UCSD-AML1 (cell line): ENCODE measurements at regions not wholly inside any gene's neighbourhood (a gene's known extent, or its start where the extent isn't known, plus 50 kb on each side); places are given as distances from the start of the nearest gene placed in this dataset.
"Not testable (repeated sequence)": the region's sequence is repeated elsewhere in the genome, so short reads cannot be mapped to it uniquely, and the experiment has no call there.

Source experiments
- DNase-seq: peaks from one replicate; lab custom pipeline; 2025; ENCODE audit not compliant: unreplicated experiment; lab: John Stamatoyannopoulos, UW

DNA sequence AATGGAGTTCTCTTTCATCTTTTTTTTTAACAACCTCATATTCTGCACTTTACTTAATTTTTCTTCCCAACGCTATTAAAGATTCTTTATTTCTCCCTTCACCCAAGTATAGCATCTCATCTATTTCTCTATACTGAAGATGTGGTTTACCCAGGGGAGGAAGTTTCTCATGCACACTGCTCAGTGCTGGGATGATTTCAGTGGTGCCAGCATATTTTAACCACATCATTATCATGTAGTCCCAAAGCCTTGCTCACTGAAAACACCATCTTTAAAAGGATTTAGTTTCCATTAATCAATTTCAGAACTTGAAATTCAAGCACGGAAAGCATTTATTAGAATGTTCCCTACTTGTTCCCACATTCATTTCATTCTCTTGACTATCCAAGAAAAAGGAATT, 725.7 kb downstream of the USP25 start:
- DNase-seq: no peak

DNA sequence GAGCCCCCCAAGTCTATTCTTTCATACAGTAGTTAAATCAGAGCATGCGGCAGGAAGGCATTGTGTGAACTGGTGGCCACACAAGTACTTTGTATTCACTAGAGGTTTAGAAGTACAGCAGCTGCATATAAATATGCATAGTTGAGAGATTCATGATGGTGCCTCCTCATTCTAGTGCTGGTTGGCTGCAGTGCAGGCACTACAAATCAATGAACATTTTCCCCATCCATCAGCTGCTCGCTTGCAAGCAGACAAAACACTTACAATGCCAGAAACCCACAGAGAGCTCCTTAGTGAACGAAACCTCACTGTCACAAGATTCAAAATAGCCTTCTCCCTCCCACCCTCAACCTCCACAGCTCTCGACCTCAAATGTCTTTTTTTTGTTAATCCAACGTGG, 726.2 kb downstream of the USP25 start:
- no peak for DNase-seq

DNA sequence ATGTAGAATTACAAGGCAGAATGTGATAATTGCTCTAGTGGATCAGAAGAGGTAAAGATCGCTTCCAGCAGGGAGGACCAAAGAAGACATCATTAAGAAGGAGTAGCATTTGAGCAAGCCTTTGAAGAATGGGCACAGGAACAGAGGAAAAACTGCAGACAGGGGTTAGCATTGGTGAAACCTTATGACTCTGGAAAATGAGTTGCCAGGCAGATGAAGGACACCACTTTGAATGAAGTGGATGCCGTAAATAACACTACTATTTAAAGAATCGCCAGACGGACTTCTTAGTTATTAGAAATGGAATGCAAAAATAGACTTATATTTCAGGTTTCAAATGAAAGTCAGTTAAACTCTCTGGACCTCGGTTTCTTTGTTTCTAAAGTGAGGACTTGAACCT, 727.7 kb downstream of the USP25 start:
- no peak for DNase-seq

DNA sequence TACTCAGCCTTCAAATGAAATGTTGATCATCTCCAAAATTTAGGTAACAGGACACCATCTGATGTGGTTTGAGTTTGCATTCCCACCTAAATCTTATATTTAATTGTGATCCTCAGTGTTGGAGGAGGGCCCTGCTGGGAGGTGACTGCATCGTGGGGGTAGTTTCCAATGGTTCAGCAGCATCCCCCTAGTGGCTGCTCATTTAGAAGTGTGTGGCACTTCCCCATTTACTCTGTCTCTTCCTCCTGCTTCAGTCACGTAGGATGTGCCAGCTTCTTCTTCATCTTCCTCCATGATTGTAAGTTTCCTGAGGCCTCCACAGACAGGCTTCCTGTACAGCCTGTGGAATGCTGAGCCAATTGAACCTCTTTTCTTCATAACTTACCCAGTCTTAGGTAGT, 731.2 kb downstream of the USP25 start:
- DNase-seq: no peak

DNA sequence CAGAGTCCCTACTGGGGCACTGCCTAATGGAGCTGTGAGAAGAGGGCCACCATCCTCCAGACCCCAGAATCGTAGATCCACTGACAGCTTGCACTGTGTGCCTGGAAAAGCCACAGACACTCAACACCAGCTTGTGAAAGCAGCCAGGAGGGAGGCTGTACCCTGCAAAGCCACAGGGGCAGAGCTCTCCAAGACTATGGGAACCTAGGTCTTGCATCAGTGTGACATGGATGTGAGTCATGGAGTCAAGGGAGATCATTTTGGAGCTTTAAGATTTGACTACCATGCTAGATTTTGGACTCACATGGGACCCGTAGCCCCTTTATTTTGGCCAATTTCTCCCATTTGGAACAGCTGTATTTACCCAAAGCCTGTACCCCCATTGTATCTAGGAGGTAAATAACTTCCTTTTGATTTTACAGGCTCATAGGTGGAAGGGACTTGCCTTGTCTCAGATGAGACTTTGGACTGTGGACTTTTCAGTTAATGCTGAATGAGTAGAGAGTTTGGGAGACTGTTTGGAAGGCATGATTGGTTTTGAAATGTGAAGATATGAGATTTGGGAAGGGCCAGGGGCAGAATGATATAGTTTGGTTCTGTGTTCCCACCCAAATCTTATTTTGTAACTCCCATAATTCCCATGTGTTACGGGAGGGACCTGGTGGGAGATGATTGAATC, 734.6 kb downstream of the USP25 start:
- DNase-seq: not testable (repeated sequence)

DNA sequence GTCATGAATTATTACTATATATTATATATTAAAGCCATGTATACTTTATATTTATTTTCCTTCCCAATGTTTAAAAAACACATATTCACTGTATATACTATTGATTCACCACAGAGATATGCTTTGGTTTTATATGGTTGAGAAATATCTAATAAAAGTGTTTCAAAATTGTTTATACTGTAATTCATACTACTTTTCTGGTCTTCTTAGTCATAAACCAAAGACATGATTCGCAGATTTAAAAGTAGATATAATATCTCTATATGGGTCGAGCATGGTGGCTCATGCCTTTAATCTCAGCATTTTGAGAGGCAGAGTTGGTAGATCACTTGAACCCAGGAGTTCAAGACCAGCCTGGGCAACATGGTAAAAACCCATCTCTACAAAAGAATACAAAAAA, 738.4 kb downstream of the USP25 start:
- no peak for DNase-seq

DNA sequence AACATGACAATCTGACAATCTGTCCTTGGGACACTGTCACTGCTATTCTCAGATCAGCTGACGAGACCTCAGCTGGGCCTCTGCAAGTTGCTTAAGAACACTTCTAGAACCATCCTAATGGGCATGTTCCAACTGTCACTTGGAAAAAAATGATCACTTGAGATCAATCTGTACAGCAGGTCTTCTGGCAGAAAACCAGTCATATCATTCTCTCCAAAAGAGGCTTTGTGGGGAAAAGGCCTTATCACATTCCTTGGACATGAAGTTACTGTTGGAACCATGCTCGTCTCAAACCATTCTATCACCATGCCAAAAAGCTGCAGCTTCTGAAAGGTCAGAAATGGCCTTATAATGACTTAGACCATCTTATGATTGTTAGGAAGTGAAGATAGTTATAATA, 744.2 kb downstream of the USP25 start:
- no peak for DNase-seq

DNA sequence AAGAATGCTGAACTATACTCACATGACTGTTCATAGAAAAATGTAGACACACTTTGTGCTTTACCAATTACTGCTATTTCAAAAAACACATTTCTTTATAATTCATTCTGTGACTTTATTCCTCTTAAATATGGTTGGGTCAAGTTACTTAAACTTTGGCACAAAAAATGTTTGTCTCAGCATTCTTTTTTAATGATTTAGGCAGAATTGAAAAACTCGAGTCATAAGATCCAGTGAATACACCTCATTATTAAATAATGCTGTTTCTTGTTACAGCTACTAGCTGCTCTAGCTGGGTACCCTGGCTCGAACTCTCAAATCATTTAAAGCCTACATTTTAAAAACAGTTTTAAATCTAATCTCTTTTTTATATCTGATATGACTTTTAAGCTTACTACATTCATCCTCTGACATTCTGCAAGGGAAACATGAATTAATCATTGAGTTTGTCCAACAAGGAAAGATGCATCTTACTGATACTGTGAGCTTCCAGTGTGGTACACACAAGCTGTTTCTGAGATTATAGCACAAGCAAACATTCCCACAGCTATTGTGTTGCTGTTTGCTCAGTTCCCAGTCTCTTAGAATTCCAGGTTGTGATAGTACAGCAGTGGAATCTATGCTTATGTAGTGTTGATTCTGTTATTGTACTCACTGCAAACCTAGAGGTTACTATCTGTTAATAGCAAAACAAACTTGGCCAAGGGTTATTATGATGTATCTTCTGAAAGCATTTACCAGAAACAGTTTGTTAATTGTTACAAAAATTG, 746.5 kb downstream of the USP25 start:
- no peak for DNase-seq

DNA sequence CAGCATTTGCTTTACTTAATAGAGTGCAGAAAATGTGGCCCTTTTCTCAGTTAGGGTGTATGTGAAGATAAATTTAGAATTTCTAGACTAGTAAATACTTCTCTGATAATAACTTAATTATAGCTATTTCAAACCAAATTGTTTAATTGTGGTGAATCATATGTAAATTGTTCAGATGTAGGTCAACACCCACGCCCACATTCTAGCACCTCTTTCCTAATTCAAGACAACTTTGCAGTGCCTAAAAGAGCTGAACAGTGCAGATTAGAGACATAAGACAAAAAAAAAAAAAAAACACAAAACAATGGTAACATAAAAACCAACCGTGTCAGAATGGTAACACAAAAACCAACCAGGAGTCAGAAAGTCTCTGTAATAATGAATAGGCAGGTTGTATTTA, 758.3 kb downstream of the USP25 start:
- no peak for DNase-seq

DNA sequence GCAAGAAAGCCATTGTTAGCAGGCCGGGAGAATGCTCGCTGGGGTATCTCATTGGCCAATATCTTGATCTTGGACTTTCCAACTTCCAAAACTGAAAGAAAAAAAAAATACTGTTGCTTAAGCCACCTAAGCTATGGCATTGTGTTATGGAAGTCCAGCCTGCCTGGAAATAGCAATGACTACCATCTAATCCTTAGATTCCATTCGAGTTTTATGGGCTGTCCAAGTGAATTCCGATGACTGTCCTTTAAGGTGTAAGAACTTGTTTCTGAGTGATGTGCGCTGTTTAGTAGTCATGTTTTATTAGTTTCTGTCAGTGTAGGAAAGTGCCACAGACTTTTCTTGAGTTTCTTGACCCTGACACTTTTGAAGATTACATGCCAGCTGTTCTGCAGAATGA, 762.6 kb downstream of the USP25 start:
- DNase-seq: no peak

DNA sequence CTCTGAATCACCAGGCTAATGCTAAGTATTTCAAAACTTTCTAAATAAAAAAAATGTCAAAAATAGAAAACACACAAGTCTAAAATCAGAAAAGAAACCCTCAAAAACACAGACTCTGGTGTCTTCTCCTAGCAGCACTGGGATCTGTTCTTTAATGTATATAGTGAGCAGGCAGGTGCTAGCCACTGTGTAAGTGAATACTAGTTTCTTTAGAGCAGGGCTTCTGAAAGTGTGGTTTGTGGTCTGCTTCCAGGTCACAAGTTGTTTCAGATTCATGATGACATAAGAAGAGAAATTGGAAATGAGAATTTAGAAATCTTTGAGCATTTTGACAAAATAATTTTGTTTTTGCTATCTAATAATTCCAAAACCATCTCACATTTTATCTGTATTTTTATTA, 763.1 kb downstream of the USP25 start:
- no peak for DNase-seq

DNA sequence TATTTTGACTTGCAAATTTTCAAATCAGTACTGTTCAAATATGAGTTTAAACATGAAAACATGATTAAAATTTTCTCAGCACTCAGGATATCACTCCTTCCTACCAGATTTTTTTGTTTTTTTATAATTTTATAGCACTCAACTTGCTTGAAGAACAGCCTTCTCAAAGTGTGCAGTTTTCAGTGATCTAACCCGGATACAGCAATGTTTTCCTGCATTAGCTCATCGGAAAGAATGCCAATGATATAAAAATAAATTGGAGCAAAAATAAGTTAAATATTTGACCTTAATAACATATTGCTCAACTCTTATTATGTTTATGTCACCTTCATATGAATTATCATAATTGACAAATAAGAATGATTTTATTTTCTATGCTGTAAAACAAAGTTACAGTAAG, 766.8 kb downstream of the USP25 start:
- DNase-seq: no peak

DNA sequence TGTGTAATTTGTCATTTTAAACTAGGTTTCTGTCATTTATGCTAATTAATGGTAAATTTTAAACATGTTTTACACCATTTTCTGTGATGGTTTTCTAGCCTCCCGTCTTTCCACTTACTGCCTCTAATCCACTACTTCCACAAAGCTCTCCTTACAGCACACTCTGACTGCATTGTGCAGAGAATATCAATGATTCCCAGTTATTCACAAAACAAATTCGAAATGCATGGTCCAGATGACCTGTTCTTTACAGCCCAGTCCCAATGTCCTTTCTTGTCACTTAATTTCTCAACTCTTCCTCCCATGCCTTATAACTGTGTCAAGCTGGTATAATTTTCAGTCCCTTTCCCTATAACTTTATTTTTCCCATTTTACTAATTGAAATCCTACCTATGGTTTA, 770.5 kb downstream of the USP25 start:
- no peak for DNase-seq

DNA sequence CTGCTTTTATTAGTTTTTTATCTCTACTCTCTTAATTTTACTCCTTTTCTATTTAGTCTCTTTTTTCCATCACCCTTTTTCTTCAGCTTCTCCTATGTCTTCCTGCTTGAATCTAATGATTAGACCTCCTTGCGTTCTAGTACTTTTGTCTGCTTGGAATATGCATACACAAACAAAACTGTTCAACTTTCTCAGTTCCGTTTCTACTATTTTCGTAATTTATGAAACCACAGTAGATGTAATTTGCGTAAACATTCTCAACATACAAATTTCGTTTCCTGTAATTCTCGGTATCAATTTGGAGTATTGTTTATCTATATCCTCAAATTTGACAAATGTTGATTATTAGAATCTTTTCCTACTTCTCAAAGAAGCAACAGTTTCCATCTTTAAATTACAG, 772.5 kb downstream of the USP25 start:
- DNase-seq: no peak

DNA sequence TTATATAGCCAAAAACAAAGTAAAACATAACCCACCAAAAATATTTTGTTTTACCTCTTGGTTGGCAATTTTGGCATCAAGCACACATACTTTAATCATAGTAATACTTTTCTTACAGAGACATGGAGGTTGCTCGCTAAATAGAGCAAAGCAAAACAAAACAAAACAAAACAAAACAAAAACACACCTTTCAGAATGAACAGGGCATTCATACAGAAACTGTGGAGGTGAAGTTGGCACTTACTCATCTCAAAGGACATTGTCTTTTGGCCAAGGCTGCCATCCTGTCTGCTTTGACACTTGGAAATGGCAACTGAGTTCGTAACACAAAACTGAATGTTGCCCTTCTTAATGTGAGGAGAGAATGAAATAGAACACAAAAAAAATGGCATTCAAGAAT, 773.1 kb downstream of the USP25 start:
- DNase-seq: no peak

DNA sequence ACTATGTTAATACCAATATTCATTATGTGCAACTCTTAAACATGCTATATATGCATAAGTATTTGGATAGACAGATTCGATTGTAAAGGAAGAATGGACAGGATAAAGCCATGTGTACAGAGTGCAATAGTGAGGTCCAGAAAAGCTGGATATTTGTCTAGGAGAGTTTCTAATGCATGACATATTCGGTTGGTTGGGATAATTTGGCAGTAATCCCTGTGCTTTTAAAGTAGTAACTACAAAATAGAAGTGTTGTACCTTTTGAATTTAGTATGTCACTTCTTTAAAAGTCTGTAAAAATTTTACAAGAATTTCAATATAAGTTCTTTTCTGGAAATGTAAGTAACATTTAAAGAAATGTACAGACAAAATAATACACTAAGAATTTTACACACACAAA, 774.5 kb downstream of the USP25 start:
- no peak for DNase-seq

DNA sequence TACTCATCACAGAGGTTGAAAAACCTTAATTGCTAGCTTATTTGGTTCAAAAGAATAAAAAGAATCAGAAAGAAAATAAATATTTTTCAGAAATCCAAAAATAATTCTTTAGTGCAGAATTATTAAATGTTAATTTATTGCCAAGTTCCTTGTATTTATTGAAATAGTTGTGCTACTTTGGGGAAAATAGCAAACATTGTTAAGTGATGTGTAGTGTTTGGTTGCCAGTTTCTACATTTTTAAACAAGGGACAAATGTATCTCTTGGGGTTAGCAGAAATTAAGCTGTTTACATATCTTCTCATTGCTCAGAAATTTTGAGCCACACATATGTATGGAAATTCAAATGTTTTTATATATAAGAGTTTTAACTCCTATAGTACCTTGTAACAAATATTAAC, 775.0 kb downstream of the USP25 start:
- no peak for DNase-seq

DNA sequence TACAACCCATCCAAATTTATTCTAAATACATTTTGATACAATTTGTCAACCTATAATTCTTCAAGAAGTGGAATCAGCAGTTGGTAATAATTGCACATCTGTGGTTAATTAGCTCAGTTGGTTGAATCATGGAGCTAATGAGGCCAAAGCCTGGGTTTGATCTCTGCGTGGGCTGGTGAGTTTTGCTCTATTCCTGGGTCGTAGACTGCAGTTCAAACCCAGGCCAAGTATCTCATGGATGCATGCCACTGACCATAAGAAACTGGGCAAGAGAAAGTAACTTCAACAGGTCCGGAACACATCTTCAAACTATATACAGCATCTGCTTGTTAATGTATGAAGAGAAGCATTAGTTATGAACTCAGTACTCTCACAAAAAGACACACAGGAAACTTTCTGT, 779.7 kb downstream of the USP25 start:
- DNase-seq: no peak

DNA sequence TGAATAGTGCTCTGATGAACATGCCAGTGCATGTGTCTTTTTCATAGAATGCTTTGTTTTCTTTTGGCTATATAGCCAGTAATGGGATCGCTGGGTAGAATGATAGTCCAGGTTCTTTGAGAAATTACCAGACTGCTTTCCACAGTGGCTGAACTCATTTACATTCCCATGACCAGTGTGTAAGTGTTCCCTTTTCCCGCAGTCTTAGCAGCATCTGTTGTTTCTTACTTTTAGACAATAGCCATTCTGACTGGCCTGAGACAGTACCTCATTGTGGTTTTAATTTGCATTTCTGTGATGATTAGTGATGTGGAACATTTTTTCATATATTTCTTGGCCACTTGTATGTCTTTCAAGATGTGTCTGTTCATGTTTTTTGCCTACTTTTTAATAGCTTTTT, 784.5 kb downstream of the USP25 start:
- no peak for DNase-seq

DNA sequence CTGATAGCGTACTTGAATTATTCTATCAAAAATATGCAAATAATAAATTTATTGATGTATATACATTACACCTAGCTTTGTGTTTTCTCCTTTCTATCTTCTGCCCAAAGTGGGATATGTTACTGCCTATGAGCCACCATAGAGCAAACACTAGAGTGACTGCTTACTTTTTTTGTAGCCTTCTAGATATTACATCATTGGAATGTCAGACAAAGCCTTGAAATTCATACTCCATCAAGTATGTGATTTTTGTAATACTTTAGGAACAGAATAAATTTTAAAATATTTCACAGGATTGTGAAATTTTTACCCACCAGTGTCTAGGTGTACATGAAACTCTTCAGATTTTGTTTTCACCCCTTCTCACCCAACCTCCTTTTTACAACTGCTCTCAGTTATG, 787.6 kb downstream of the USP25 start:
- no peak for DNase-seq

DNA sequence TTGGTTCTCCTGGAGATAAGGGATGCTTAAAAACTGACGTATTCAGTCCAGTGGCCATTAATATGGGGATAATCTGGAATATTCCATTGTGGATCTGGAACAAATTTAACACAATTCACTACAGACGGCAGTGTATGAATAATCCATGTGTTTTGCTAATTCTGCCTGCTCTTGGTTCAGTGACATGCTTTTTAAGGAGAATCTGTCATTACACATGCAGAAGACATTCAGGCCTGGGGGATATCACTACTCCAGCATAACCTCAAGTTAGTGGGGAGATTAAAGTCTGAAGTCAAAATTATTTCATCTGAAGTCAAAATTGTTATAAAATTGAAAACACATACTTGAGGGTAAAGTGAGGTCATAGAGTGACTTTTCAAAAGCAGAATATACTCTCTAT, 789.3 kb downstream of the USP25 start:
- DNase-seq: no peak

DNA sequence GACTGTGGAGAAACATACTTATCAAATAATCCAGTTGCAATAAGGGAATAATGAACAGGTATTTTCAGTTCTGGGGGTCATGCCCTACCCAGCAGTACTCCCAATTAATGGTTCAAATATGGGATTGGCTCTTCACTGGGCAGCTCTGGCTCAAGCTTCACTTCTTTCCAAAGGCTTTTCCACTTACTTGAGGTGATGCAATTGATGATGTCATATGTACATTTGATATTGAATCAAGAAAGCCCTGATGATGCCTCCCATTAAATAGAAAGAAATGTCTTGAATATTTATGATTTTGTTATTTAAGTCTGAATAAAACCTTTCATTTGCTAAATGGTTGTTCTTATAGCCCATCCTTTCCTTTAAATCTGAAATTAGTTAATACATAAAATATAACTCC, 789.9 kb downstream of the USP25 start:
- no peak for DNase-seq

DNA sequence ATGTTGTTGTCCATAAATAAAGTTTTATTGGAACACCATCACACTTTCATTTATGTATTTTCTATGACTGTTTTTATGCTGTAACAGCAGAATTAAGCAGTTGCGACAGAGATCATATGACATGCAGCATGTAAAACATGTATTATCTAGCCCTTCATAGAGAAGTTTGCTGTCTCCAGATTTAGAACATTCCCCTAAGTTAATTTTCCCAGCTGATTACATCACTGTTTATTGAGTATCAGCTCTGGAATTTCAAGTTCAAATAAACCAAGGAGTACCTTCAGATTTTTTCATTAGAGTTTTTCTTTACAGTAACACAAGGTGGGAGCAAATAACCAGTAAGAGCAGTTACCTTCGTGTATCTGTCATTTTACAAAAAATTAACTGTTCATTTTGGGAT, 792.8 kb downstream of the USP25 start:
- DNase-seq: no peak
